ENCODE measurements at regions not wholly inside any gene's neighbourhood (a gene's known extent, or its start where the extent isn't known, plus 50 kb on each side); places are given as distances from the start of the nearest gene placed in this dataset.

DNA sequence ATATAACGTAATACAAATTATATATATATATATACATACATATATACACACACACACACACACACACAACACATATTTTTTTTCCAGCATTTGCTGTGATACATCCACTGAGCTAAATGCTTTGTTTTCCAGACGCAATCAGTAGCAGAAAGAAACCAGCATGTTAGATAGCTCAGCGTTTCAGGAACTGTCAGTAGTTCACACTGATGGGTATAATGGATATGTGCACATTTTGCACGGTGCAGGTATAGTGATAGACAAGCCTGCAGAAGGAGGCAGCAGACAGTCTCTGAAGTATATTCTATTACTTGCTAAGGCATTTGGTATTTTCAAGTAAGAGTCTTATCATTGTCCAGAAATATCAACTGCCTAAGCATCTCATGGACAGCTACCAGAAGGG is 741.6 kb upstream of the HS3ST1 start:
- H3K36me3 Mint-ChIP-seq (ENCODE audit: insufficient read depth), result no peaks in the 10 kb centered on the region
- no peaks in the 10 kb centered on the region for H3K4me1 Mint-ChIP-seq (ENCODE audit: low read depth in 2 of 2)
- H3K4me3 Mint-ChIP-seq, result no peak overlapping the region
- peaks cover 2 to 7% of the 10 kb centered on the region in 2 donors for H3K9me3 Mint-ChIP-seq
- no peak for DNase-seq
- ATAC-seq (replicated peaks), result no peak
- H3K27ac Mint-ChIP-seq, result no peak overlapping the region
- H3K27me3 Mint-ChIP-seq, result no peaks in the 10 kb centered on the region

DNA sequence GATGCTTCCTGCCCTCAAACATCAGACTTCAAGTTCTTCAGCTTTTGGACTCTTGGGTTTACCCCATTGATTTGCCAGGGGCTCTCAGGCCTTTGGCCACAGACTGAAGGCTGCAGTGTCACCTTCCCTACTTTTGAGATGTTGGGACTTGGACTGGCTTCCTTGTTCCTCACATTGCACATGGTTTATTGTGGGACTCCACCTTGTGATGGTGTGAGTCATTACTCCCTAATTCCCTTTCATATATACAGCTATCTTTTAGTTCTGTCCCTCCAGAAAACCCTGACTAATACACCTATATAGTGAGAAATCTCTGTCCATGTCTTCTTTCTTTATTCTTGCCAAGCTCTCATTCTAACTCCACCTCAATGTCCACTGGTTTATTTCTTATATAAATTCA is 736.9 kb upstream of the HS3ST1 start:
- no peaks in the 10 kb centered on the region for H3K4me1 Mint-ChIP-seq (ENCODE audit: low read depth in 2 of 2)
- DNase-seq, result no peak
- no peak for ATAC-seq (replicated peaks)
- no peaks in the 10 kb centered on the region for H3K36me3 Mint-ChIP-seq (ENCODE audit: insufficient read depth)
- peaks cover 10 to 20% of the 10 kb centered on the region in 2 donors for H3K9me3 Mint-ChIP-seq
- H3K27me3 Mint-ChIP-seq, result no peaks in the 10 kb centered on the region
- no peak overlapping the region for H3K4me3 Mint-ChIP-seq
- no peak overlapping the region for H3K27ac Mint-ChIP-seq

DNA sequence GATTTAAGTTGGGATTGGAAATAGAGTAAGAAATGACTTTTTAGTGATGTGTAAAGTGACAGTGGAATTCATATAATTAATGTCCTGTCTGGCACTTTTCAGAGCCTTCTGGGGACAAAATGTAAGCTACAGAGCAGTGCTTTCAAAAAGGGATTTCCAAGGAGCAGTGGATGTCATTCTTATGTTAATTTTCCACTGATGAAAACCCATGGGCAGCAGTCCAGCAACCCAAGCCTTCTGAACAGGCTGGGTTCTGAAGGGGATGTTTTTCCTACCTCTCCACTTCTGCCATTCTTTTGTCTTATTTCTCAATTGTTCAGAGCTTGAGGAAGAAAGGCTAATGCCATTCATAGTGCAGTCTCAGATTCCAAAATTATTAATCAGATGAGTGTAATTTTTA is 717.6 kb upstream of the HS3ST1 start:
- Mint-ChIP-seq H3K36me3 (ENCODE audit: insufficient read depth) (no peaks in the 10 kb centered on the region), H3K9me3 (peaks cover 8% of the 10 kb centered on the region in 2 donors), H3K4me1 (ENCODE audit: low read depth in 2 of 2) (no peaks in the 10 kb centered on the region), H3K27ac (no peak overlapping the region), H3K4me3 (no peak overlapping the region), H3K27me3 (no peaks in the 10 kb centered on the region)
- ATAC-seq (replicated peaks) (no peak), DNase-seq (no peak)

DNA sequence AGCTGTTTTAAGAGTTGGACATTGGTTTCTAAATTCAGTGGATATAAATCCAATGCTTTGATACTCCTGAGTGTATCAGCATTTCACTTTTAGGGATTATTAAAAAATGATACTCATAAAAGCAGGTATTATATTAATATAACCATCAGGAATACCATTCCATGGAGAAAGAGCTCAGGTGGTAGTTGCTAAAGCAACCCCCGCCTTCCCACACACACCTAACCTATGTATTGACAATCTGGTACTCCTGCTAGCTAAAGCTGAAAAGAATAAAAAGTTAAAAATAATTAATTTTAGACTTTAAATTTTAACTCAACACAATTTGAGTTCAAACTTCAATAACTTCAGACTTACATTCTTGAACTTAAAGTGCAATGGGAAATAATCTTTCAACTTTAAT is 717.1 kb upstream of the HS3ST1 start:
- Mint-ChIP-seq H3K27ac (no peak overlapping the region), H3K9me3 (peaks cover 3 to 8% of the 10 kb centered on the region in 2 donors), H3K4me3 (no peak overlapping the region), H3K4me1 (ENCODE audit: low read depth in 2 of 2) (no peaks in the 10 kb centered on the region), H3K27me3 (no peaks in the 10 kb centered on the region), H3K36me3 (ENCODE audit: insufficient read depth) (no peaks in the 10 kb centered on the region)
- DNase-seq, result no peak
- no peak for ATAC-seq (replicated peaks)

DNA sequence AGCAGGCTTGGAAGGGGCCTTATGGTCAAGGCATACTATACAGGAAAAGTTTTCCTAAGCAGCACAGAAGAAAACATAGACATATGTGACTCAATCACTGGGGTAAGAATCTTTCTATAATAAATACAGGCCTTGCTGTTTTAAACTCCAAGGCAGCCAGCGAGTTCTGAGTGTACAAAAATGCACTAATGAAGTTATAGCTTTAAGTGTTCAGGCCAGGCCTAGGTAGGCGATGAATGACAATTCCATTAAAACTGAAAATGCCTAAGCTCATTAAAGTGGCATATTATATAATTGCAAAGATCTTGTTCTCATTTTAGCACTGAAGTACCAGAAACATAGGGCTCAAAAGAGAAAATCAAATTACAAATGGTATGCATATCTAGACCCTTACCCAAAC is 716.4 kb upstream of the HS3ST1 start:
- no peaks in the 10 kb centered on the region for H3K27me3 Mint-ChIP-seq
- H3K9me3 Mint-ChIP-seq, result peaks cover 0 to 7% of the 10 kb centered on the region in 2 donors
- H3K36me3 Mint-ChIP-seq (ENCODE audit: insufficient read depth), result no peaks in the 10 kb centered on the region
- DNase-seq, result no peak
- H3K27ac Mint-ChIP-seq, result no peak overlapping the region
- no peak overlapping the region for H3K4me3 Mint-ChIP-seq
- H3K4me1 Mint-ChIP-seq (ENCODE audit: low read depth in 2 of 2), result no peaks in the 10 kb centered on the region
- no peak for ATAC-seq (replicated peaks)

DNA sequence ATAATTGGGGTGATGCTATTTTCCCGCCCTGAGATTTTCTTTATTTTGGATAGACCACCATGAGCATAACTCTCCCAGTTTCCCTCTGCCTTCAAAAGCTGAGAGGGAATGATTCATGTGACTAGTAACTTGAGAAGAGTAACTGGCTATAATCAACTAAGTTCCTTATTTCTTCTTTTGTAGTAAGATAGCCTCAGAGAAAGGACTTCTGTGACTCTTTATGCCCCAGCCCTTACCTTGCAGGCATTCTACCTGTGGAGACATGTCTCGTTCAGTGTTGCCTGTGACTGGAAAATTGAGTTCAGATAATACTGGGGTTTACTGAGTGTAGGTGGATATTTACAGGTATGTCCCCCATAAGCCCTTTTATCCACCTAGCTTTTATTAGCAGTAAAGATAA is 715.4 kb upstream of the HS3ST1 start:
- H3K4me3 Mint-ChIP-seq, result no peak overlapping the region
- no peaks in the 10 kb centered on the region for H3K27me3 Mint-ChIP-seq
- no peak overlapping the region for H3K27ac Mint-ChIP-seq
- no peaks in the 10 kb centered on the region for H3K36me3 Mint-ChIP-seq (ENCODE audit: insufficient read depth)
- H3K4me1 Mint-ChIP-seq (ENCODE audit: low read depth in 2 of 2), result no peaks in the 10 kb centered on the region
- DNase-seq, result no peak
- ATAC-seq (replicated peaks), result no peak
- H3K9me3 Mint-ChIP-seq, result peaks cover 0 to 3% of the 10 kb centered on the region in 2 donors

DNA sequence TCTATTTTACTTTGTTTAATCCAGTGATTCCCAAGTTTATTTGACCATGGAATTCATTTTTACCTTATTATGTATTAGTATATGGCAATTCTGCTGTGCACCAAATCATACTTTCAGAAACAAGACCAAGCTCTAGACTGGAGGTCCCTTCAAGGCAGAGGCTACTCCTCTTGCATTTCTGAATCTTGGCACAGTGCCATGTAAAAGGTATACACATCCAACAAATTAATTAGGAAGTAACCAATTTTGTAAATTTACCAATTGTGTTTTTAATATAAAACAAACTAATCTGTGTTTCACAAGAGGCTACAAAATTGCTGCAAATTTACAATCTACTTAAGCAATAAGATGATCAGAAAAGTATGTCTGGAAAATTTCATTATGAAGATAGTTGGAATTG is 712.2 kb upstream of the HS3ST1 start:
- no peaks in the 10 kb centered on the region for H3K36me3 Mint-ChIP-seq (ENCODE audit: insufficient read depth)
- no peaks in the 10 kb centered on the region for H3K4me1 Mint-ChIP-seq (ENCODE audit: low read depth in 2 of 2)
- DNase-seq (no peak), ATAC-seq (replicated peaks) (no peak)
- H3K27ac Mint-ChIP-seq, result no peak overlapping the region
- H3K9me3 Mint-ChIP-seq, result peaks cover 7 to 9% of the 10 kb centered on the region in 2 donors
- H3K27me3 Mint-ChIP-seq, result no peaks in the 10 kb centered on the region
- H3K4me3 Mint-ChIP-seq, result no peak overlapping the region

DNA sequence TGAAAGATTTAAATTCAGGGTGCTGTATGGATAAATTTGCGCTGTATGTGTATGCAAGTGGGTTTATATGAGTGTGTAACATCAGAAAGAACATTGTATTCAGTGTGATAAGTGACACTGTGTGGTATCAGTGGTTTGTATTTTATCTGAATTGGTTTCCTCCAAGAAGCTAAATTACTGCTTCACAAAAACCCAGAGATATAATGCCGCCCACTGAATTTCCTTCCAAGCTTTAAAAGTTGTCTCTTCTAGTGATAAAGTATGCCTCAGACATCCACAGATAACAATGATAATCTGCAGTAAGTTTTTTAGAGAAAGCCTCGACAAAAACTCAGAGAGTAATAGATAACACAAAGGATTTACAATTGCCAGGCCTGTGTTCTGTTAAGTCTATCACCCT is 710.6 kb upstream of the HS3ST1 start:
- H3K27me3 Mint-ChIP-seq, result no peaks in the 10 kb centered on the region
- no peak overlapping the region for H3K4me3 Mint-ChIP-seq
- H3K36me3 Mint-ChIP-seq (ENCODE audit: insufficient read depth), result no peaks in the 10 kb centered on the region
- DNase-seq (no peak), ATAC-seq (replicated peaks) (no peak)
- no peak overlapping the region for H3K27ac Mint-ChIP-seq
- H3K4me1 Mint-ChIP-seq (ENCODE audit: low read depth in 2 of 2), result no peaks in the 10 kb centered on the region
- peaks cover 7 to 9% of the 10 kb centered on the region in 2 donors for H3K9me3 Mint-ChIP-seq

DNA sequence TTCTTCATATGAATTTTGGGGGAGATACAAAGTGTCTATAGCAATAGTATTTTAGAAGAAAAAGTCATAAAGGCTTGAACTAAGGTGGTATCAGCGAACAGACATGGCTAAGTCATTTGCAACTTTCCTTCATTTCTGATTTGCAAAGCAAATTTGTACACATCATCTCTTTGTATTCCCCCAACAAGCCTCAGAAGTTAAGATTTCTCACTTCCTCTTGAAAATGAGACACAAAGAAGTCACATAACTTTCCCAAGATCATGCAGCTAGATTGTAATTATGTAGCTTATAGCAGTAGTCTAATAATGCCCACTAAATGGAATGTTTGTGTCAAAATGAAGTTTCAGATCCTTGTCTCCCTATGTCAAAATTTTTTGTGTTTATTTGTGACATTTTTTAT is 709.8 kb upstream of the HS3ST1 start:
- H3K27ac Mint-ChIP-seq, result no peak overlapping the region
- DNase-seq (no peak), ATAC-seq (replicated peaks) (no peak)
- H3K4me1 Mint-ChIP-seq (ENCODE audit: low read depth in 2 of 2), result no peaks in the 10 kb centered on the region
- H3K36me3 Mint-ChIP-seq (ENCODE audit: insufficient read depth), result no peaks in the 10 kb centered on the region
- H3K9me3 Mint-ChIP-seq, result peaks cover 9 to 10% of the 10 kb centered on the region in 2 donors
- no peak overlapping the region for H3K4me3 Mint-ChIP-seq
- H3K27me3 Mint-ChIP-seq, result no peaks in the 10 kb centered on the region

DNA sequence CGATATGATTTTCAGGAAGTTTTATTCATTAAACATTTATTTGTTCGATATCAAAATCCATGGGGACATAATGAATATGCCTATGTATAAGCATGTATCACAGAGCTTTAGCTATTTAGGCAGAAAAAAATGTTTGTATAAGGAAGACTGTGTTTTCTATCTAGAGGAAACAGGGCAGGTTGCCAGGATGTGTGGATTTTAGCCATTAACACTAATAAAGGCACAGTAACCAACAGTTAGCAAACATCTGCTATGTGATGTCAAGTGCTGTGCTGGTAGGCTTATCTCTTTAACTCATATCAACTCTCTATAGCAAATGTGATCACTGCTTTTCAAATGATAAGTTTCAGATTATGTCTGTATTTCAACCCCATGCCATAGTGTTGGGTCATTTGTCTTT is 708.9 kb upstream of the HS3ST1 start:
- DNase-seq (no peak), ATAC-seq (replicated peaks) (no peak)
- no peak overlapping the region for H3K27ac Mint-ChIP-seq
- H3K36me3 Mint-ChIP-seq (ENCODE audit: insufficient read depth), result no peaks in the 10 kb centered on the region
- no peak overlapping the region for H3K4me3 Mint-ChIP-seq
- no peaks in the 10 kb centered on the region for H3K27me3 Mint-ChIP-seq
- H3K9me3 Mint-ChIP-seq, result peaks cover 9 to 15% of the 10 kb centered on the region in 2 donors
- no peaks in the 10 kb centered on the region for H3K4me1 Mint-ChIP-seq (ENCODE audit: low read depth in 2 of 2)

DNA sequence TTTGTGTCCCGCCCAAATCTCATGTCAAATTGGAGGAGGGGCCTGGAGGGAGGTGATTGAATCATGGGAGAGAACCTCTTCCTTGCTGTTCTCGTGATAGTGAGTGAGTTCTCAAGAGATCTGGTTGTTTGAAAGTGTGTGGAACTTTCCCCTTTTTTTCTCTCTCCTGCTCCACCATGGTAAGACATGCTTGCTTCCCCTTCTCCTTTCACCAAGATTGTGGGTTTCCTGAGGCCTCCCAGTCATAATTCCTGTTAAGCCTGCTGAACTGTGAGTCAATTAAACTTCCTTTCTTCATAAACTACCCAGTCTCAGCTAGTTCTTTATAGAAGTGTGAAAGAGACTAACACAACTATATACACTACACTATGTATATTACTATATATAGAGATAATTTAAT is 697.8 kb upstream of the HS3ST1 start:
- Mint-ChIP-seq H3K27me3 (no peaks in the 10 kb centered on the region), H3K9me3 (peaks cover 0 to 11% of the 10 kb centered on the region in 2 donors), H3K36me3 (ENCODE audit: insufficient read depth) (peaks cover 3% of the 10 kb centered on the region), H3K27ac (no peak overlapping the region), H3K4me3 (no peak overlapping the region), H3K4me1 (ENCODE audit: low read depth in 2 of 2) (no peaks in the 10 kb centered on the region)
- no peak for ATAC-seq (replicated peaks)
- no peak for DNase-seq

DNA sequence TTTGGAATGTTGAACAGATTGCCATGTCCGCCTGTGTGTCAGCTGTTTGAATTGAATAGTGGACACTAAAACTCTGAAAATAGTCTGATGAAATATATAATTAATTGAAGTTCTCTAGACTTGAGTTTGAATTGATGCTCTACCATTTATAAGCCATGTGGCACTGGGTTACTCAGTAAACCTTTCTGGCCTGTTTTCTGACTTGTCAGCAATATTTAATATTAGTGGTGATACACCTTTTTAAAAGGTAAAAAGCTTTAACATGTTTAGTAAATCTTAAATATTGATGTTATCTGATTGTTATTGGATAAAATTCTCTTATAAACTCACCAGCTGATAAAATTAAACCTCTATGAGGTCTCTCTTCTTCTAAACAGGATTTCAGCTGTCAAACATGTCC is 695.4 kb upstream of the HS3ST1 start:
- no peaks in the 10 kb centered on the region for H3K27me3 Mint-ChIP-seq
- H3K36me3 Mint-ChIP-seq (ENCODE audit: insufficient read depth), result peaks cover 3% of the 10 kb centered on the region
- H3K9me3 Mint-ChIP-seq, result peaks cover 0 to 13% of the 10 kb centered on the region in 2 donors
- DNase-seq, result no peak
- H3K4me1 Mint-ChIP-seq (ENCODE audit: low read depth in 2 of 2), result no peaks in the 10 kb centered on the region
- no peak overlapping the region for H3K4me3 Mint-ChIP-seq
- H3K27ac Mint-ChIP-seq, result no peak overlapping the region
- ATAC-seq (replicated peaks), result no peak

DNA sequence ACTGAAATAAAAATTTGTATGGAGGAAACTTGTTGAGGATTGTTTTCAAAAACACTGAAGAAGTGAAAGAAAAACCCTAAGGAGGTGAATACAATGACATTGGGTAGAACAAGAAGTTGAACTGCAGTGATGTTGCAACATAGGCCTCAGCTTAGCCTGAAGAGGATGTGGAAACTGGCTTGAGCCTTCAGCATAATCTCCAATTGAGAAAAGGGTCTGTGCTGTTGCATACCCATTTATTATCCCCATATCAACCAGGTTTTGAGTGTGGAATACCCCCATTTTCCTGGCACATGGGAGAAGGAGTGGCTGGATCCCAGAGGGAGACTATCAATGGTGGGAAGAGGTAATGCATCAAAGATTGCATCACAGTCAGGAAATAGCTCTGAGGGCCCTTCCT is 695.0 kb upstream of the HS3ST1 start:
- Mint-ChIP-seq H3K27ac (no peak overlapping the region), H3K4me1 (ENCODE audit: low read depth in 2 of 2) (no peaks in the 10 kb centered on the region), H3K36me3 (ENCODE audit: insufficient read depth) (peaks cover 3% of the 10 kb centered on the region), H3K9me3 (peaks cover 0 to 10% of the 10 kb centered on the region in 2 donors), H3K27me3 (no peaks in the 10 kb centered on the region), H3K4me3 (no peak overlapping the region)
- DNase-seq, result no peak
- ATAC-seq (replicated peaks), result no peak

DNA sequence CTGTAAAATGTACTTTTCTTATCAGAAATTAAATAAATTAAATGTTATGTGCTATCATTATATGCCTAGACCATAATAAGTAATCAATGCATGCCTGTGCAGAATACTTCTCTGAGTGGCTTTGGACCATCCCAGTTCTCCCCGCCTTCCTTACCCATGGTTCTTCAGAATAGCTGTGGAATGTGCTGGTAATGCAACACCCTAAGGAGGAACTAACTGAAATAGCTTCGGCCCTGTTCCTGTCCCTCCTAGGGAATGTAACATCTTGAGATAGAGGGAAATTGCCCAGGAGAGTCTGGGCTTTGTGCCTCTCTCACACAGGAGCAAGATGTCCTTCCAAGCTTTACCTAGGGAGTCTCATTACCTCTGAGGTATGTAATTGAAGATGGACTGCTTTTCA is 693.6 kb upstream of the HS3ST1 start:
- H3K27ac Mint-ChIP-seq, result no peak overlapping the region
- H3K4me1 Mint-ChIP-seq (ENCODE audit: low read depth in 2 of 2), result no peaks in the 10 kb centered on the region
- no peak overlapping the region for H3K4me3 Mint-ChIP-seq
- peaks cover 0 to 5% of the 10 kb centered on the region in 2 donors for H3K9me3 Mint-ChIP-seq
- no peaks in the 10 kb centered on the region for H3K27me3 Mint-ChIP-seq
- ATAC-seq (replicated peaks) (no peak), DNase-seq (no peak)
- H3K36me3 Mint-ChIP-seq (ENCODE audit: insufficient read depth), result peaks cover 3% of the 10 kb centered on the region

DNA sequence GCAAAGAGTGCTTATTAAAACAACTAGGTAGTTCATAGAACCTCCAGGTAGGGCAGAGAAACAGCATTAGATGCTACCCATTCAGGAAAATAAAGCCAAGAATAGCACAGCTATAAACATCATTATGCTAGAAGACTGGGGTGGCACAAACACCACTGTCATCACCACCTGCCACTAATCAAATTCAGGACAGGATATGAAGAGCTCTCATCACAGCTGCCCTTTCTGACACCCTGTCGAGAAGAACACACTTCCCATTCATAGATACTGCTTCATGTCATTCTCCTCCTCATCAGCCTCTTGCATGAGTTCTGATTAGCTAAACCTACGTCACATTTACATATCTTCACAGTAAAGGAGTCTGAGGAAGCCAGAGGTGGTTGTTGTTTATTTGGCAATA is 692.3 kb upstream of the HS3ST1 start:
- no peak for ATAC-seq (replicated peaks)
- no peak for DNase-seq
- Mint-ChIP-seq H3K36me3 (ENCODE audit: insufficient read depth) (peaks cover 3% of the 10 kb centered on the region), H3K27ac (no peak overlapping the region), H3K4me1 (ENCODE audit: low read depth in 2 of 2) (no peaks in the 10 kb centered on the region), H3K4me3 (no peak overlapping the region), H3K9me3 (peaks cover 0 to 3% of the 10 kb centered on the region in 2 donors), H3K27me3 (no peaks in the 10 kb centered on the region)
